Stimulated activated naive CD8-positive, alpha-beta T cell treated with anti-CD3 and anti-CD28 coated beads, Interleukin-15, Interleukin-2, amounts not matched to agents 100 ng/mL and 50 ng/mL, for 24 hours (primary cell): ENCODE measurements at regions not wholly inside any gene's neighbourhood (a gene's known extent, or its start where the extent isn't known, plus 50 kb on each side); places are given as distances from the start of the nearest gene placed in this dataset.
"Not testable (repeated sequence)": the region's sequence is repeated elsewhere in the genome, so short reads cannot be mapped to it uniquely, and the experiment has no call there.

Experiments used
- H3K27ac Mint-ChIP-seq: one replicate; pipeline ENCODE4 v1.8.0; 2021; ENCODE audit warnings: mild to moderate bottlenecking, mixed read lengths
- H3K27me3 Mint-ChIP-seq: one replicate; pipeline ENCODE4 v1.8.0; 2021; ENCODE audit warnings: mixed read lengths
- H3K36me3 Mint-ChIP-seq: one replicate; pipeline ENCODE4 v1.8.0; 2021; ENCODE audit warnings: low read depth, mixed read lengths
- H3K4me1 Mint-ChIP-seq: one replicate; pipeline ENCODE4 v1.8.0; 2021; ENCODE audit warnings: low read depth, mixed read lengths
- H3K4me3 Mint-ChIP-seq: one replicate; pipeline ENCODE4 v1.8.0; 2021; ENCODE audit warnings: mild to moderate bottlenecking, mixed read lengths
- H3K9me3 Mint-ChIP-seq: one replicate; pipeline ENCODE4 v1.8.0; 2021; ENCODE audit warnings: mixed read lengths

DNA sequence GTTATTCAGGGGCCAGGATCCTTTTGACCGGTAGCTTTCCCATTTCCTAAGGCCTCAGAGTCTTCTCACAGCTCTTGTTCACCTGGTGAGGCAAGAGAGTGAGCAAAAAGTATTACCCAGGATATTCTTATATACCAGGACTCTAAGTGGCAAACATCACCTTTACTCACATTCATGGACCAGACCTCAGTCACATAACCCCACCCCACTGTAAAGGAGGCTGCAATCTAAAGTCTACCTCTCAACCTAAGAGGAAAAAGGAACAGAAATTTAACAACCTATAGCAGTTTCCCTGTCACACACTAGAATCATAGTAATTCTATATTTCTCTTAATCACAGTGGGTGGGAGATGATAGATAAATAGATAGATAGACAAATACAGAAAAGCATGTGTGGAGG lies 176.0 kb upstream of the PTPRZ1 start:
- Mint-ChIP-seq H3K4me1 (no peaks in the 10 kb centered on the region), H3K36me3 (no peaks in the 10 kb centered on the region), H3K4me3 (no peak overlapping the region), H3K27ac (no peak overlapping the region), H3K27me3 (no peaks in the 10 kb centered on the region), H3K9me3 (no peaks in the 10 kb centered on the region)

DNA sequence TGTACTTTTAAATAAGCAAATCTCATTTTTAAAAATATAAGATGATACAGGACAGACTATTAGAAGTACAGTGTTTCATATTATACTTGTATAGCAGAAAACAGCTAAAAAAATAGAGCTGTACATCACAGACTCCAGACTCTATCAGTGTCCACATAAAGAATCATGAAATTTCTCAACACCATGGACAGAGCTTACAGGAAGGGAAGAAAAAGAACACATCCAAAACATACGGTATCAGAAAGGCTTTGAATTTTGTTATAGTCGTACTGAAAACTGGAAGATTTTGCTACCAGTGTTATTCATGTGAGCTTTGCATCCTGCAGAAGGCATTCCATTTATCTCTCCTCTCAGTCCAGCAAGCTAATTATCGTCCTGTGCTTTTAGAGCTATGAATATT lies 183.2 kb upstream of the PTPRZ1 start:
- H3K4me1 Mint-ChIP-seq, result no peaks in the 10 kb centered on the region
- H3K4me3 Mint-ChIP-seq, result no peak overlapping the region
- no peaks in the 10 kb centered on the region for H3K36me3 Mint-ChIP-seq
- no peak overlapping the region for H3K27ac Mint-ChIP-seq
- H3K27me3 Mint-ChIP-seq, result no peaks in the 10 kb centered on the region
- H3K9me3 Mint-ChIP-seq, result no peaks in the 10 kb centered on the region

GRCh38 chr7:121681700-121682099 lies 191.3 kb upstream of the PTPRZ1 start:
- no peak overlapping the region for H3K27ac Mint-ChIP-seq
- H3K4me1 Mint-ChIP-seq, result no peaks in the 10 kb centered on the region
- no peaks in the 10 kb centered on the region for H3K9me3 Mint-ChIP-seq
- H3K36me3 Mint-ChIP-seq, result no peaks in the 10 kb centered on the region
- H3K4me3 Mint-ChIP-seq, result no peak overlapping the region
- H3K27me3 Mint-ChIP-seq, result no peaks in the 10 kb centered on the region

GRCh38 chr7:121676168-121676567 lies 196.8 kb upstream of the PTPRZ1 start:
- Mint-ChIP-seq H3K36me3 (no peaks in the 10 kb centered on the region), H3K9me3 (no peaks in the 10 kb centered on the region), H3K4me3 (no peak overlapping the region), H3K27me3 (no peaks in the 10 kb centered on the region), H3K4me1 (no peaks in the 10 kb centered on the region), H3K27ac (no peak overlapping the region)

GRCh38 chr7:121674455-121674854 lies 198.5 kb upstream of the PTPRZ1 start:
- H3K27me3 Mint-ChIP-seq, H3K9me3 Mint-ChIP-seq, H3K4me3 Mint-ChIP-seq, H3K27ac Mint-ChIP-seq, H3K36me3 Mint-ChIP-seq, H3K4me1 Mint-ChIP-seq: not testable (repeated sequence)

- Mint-ChIP-seq H3K36me3 (no peaks in the 10 kb centered on the region), H3K9me3 (no peaks in the 10 kb centered on the region), H3K27ac (no peak overlapping the region), H3K4me1 (no peaks in the 10 kb centered on the region), H3K4me3 (no peak overlapping the region), H3K27me3 (no peaks in the 10 kb centered on the region)
Observed at GRCh38 chr7:121669144-121669543, 203.8 kb upstream of the PTPRZ1 start.

DNA sequence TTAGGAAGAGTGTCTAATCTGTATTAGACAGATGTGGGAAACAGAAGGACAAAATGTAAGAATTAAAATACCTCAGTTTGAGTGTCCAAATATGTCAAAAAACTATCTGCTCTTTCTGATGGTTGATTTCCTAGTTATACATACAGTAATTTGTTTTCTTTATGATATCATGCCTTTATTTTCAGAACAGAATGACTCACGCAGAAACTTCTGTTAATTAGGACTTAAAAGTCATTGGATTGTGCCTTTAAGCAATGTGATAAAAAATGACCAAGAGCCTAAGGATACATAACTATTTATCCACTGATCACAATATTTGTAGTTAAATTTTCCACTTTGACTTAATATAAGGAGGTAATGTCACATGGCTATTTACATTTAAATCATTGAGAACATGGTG lies 206.7 kb upstream of the PTPRZ1 start:
- H3K27ac Mint-ChIP-seq, result no peak overlapping the region
- H3K36me3 Mint-ChIP-seq, result no peaks in the 10 kb centered on the region
- H3K4me1 Mint-ChIP-seq, result no peaks in the 10 kb centered on the region
- no peak overlapping the region for H3K4me3 Mint-ChIP-seq
- no peaks in the 10 kb centered on the region for H3K27me3 Mint-ChIP-seq
- H3K9me3 Mint-ChIP-seq, result no peaks in the 10 kb centered on the region

DNA sequence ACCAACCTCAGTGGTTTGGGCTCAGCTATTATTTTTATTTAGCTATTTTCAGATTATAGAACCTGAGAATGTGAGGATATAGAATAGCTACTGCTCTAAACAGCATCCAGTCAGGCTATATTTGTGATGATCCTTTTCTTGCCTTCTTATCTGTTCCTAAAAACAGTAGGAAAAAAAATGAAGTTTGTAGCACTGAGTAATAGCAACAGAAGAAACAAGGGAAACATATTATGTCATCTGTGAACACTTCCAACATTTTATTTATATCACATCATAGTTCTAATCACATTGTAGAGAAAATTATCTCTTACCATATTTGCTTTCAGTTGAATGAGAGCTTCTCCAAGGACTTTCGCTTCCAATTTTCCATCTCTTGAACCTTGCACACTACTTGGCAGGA lies 229.6 kb upstream of the PTPRZ1 start:
- peaks cover 3% of the 10 kb centered on the region for H3K9me3 Mint-ChIP-seq

DNA sequence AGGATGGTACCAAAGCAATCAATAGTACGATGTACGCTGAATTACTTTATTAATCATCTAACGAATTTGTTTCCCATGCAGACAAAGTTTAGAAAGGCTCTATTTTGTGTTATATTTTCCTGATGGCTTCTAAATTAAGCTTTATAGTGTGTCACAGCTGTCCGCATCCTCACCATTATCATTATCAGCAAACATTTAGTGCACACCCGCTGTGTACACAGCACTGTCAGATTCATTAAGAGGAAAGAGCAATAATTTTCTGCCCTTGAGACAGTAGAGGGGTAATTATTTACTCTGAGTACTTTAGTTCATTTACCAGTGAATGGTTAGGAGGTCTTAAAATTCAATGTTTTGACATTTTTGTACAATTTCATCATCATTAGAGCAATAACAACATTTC lies 233.3 kb upstream of the PTPRZ1 start:
- Mint-ChIP-seq H3K27me3 (no peaks in the 10 kb centered on the region), H3K27ac (no peak overlapping the region), H3K4me3 (no peak overlapping the region), H3K9me3 (peaks cover 3% of the 10 kb centered on the region), H3K36me3 (no peaks in the 10 kb centered on the region), H3K4me1 (no peaks in the 10 kb centered on the region)

More for the DNA sequence above, 229.6 kb upstream of the PTPRZ1 start:
- Mint-ChIP-seq H3K4me3 (no peak overlapping the region), H3K36me3 (no peaks in the 10 kb centered on the region), H3K4me1 (no peaks in the 10 kb centered on the region), H3K27me3 (no peaks in the 10 kb centered on the region), H3K27ac (no peak overlapping the region)

DNA sequence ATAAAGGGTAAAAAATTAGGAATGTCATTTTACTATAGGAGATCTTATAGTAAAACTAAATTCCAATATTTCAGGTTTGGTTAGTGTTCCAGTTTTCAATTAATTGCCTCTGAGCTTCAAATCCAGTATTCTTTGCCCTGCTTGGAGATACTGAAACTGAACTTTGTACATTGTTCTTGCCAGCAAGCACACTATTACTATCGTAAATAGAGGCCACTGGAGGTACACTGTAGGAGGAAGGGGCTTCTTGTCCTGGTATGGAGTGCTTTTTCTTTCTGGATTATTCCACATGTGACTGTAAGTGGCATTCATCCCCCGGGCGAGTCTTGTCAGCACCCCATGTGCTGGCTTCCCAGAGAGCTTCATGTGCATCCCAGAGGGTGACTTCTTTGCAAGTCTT lies 234.7 kb upstream of the PTPRZ1 start:
- H3K36me3 Mint-ChIP-seq, result no peaks in the 10 kb centered on the region

DNA sequence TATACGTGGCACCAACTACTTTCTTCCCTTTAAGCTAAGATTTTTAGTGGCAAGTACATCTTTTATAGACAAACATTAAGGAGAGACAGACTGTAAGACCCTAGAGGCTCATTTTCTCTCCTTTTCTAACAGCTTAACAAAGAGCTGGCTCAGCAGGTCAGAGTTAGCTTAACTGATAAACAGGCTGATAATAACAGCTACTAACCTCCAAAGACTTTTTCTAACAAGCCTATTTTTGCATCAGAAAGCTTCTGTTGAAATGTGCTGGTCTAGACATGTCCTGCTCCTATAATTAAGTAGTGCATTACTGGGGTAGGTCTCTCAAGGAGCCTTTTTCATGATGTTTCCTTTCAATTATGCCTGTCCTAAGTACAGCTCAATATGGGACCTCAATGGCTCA lies 238.2 kb upstream of the FAM3C start:
- Mint-ChIP-seq H3K9me3 (no peaks in the 10 kb centered on the region), H3K4me3 (no peak overlapping the region)

More for the DNA sequence above, 234.7 kb upstream of the PTPRZ1 start:
- no peak overlapping the region for H3K27ac Mint-ChIP-seq
- no peaks in the 10 kb centered on the region for H3K4me1 Mint-ChIP-seq
- H3K9me3 Mint-ChIP-seq, result no peaks in the 10 kb centered on the region
- H3K4me3 Mint-ChIP-seq, result no peak overlapping the region
- no peaks in the 10 kb centered on the region for H3K27me3 Mint-ChIP-seq

GRCh38 chr7:121633186-121633585 lies 237.1 kb upstream of the FAM3C start:
- Mint-ChIP-seq H3K4me1 (no peaks in the 10 kb centered on the region), H3K36me3 (no peaks in the 10 kb centered on the region), H3K4me3 (no peak overlapping the region), H3K9me3 (no peaks in the 10 kb centered on the region), H3K27ac (no peak overlapping the region), H3K27me3 (no peaks in the 10 kb centered on the region)

More for the DNA sequence above, 238.2 kb upstream of the FAM3C start:
- Mint-ChIP-seq H3K27me3 (no peaks in the 10 kb centered on the region), H3K36me3 (no peaks in the 10 kb centered on the region), H3K4me1 (no peaks in the 10 kb centered on the region), H3K27ac (no peak overlapping the region)

DNA sequence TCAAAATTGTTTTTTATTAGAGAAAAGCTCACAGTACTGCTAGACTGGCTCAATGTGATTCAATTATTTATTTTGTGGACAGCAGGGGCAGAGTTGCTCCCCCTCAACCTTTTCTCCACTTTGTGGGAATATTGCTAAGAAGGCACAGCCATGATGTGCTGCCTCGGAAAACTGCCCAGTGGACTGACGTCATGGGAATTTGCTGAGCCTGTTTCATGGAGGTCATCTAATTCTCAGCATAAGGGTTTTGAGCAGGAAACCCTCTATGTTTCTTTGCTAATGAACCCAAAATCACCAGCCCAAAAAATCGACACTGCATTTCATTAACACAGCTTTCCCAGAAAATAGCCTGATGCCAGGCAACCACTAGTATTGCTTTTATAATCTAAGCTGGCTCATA lies 228.8 kb upstream of the FAM3C start:
- Mint-ChIP-seq H3K27me3 (no peaks in the 10 kb centered on the region), H3K4me3 (no peak overlapping the region), H3K36me3 (no peaks in the 10 kb centered on the region), H3K4me1 (no peaks in the 10 kb centered on the region), H3K27ac (no peak overlapping the region), H3K9me3 (no peaks in the 10 kb centered on the region)

- H3K27me3 Mint-ChIP-seq, result no peaks in the 10 kb centered on the region
- H3K4me1 Mint-ChIP-seq, result no peaks in the 10 kb centered on the region
- no peak overlapping the region for H3K4me3 Mint-ChIP-seq
- no peaks in the 10 kb centered on the region for H3K36me3 Mint-ChIP-seq
- no peaks in the 10 kb centered on the region for H3K9me3 Mint-ChIP-seq
- H3K27ac Mint-ChIP-seq, result no peak overlapping the region
Observed at GRCh38 chr7:121623130-121623872, 227.2 kb upstream of the FAM3C start.

- no peak overlapping the region for H3K27ac Mint-ChIP-seq
- H3K27me3 Mint-ChIP-seq, result no peaks in the 10 kb centered on the region
- no peak overlapping the region for H3K4me3 Mint-ChIP-seq
- H3K4me1 Mint-ChIP-seq, result no peaks in the 10 kb centered on the region
- H3K36me3 Mint-ChIP-seq, result no peaks in the 10 kb centered on the region
- H3K9me3 Mint-ChIP-seq, result no peaks in the 10 kb centered on the region
Observed at GRCh38 chr7:121621937-121622336, 225.8 kb upstream of the FAM3C start.

- Mint-ChIP-seq H3K9me3 (no peaks in the 10 kb centered on the region), H3K4me1 (no peaks in the 10 kb centered on the region), H3K27me3 (no peaks in the 10 kb centered on the region), H3K4me3 (no peak overlapping the region), H3K27ac (no peak overlapping the region), H3K36me3 (no peaks in the 10 kb centered on the region)
Observed at GRCh38 chr7:121620953-121621606, 225.0 kb upstream of the FAM3C start.
